OCI-LY1 (cell line): ENCODE measurements at regions not wholly inside any gene's neighbourhood (a gene's known extent, or its start where the extent isn't known, plus 50 kb on each side); places are given as distances from the start of the nearest gene placed in this dataset.

Experiments used
- H2AFZ ChIP-seq: fragments of 200-600 bp; sonication (generic), shearing (Covaris generic); 2 replicates; pipeline ENCODE4 v1.6.0; 2014; ENCODE audit warnings: antibody characterized with exemption, mild to moderate bottlenecking, low read length
- H3F3A ChIP-seq: fragments of 200-600 bp; sonication (generic), shearing (Covaris generic); 2 replicates; pipeline ENCODE4 v1.6.0; 2014; ENCODE audit warnings: mild to moderate bottlenecking, antibody characterized with exemption, low read length, moderate library complexity; ENCODE audit not compliant: insufficient read depth
- H3K27ac ChIP-seq: fragments of 200-600 bp; sonication (generic); 2 replicates; pipeline ENCODE4 v1.5.1; 2014; ENCODE audit warnings: low read length, mixed run types, mild to moderate bottlenecking, low read depth; ENCODE audit not compliant: poor library complexity, severe bottlenecking
- H3K27me3 ChIP-seq: fragments of 200-600 bp; sonication (generic); 2 replicates; pipeline ENCODE4 v1.6.0; 2014; ENCODE audit warnings: antibody characterized with exemption, mild to moderate bottlenecking, low read length, moderate library complexity; ENCODE audit not compliant: insufficient read depth
- H3K36me3 ChIP-seq: fragments of 200-600 bp; sonication (generic); 2 replicates; pipeline ENCODE4 v1.6.1; 2014; ENCODE audit warnings: mild to moderate bottlenecking, antibody characterized with exemption, low read length, moderate library complexity, mixed read lengths; ENCODE audit not compliant: insufficient read depth
- H3K4me1 ChIP-seq: fragments of 200-600 bp; sonication (generic); 2 replicates; pipeline ENCODE4 v1.5.1; 2014; ENCODE audit warnings: mild to moderate bottlenecking, low read length, moderate library complexity; ENCODE audit not compliant: insufficient read depth, severe bottlenecking
- H3K4me2 ChIP-seq: fragments of 200-600 bp; sonication (generic), shearing (Covaris generic); 2 replicates; pipeline ENCODE4 v1.6.1; 2014; ENCODE audit warnings: low read length
- H3K4me3 ChIP-seq: fragments of 200-600 bp; sonication (generic); 2 replicates; pipeline ENCODE4 v1.5.1; 2014; ENCODE audit warnings: low read length, low read depth, mild to moderate bottlenecking, mixed read lengths; ENCODE audit not compliant: poor library complexity, severe bottlenecking
- H3K79me2 ChIP-seq: fragments of 200-600 bp; shearing (Covaris generic); 2 replicates; pipeline ENCODE4 v1.6.1; 2016; ENCODE audit warnings: mixed run types, low read length, mixed read lengths; ENCODE audit not compliant: insufficient read depth
- H3K9ac ChIP-seq: fragments of 200-600 bp; sonication (generic), shearing (Covaris generic); 2 replicates; pipeline ENCODE4 v1.6.1; 2014; ENCODE audit warnings: mild to moderate bottlenecking, low read length, mixed read lengths
- H3K9me2 ChIP-seq: fragments of 200-600 bp; sonication (generic), shearing (Covaris generic); 2 replicates; pipeline ENCODE4 v1.6.1; 2014; ENCODE audit warnings: low read depth, mild to moderate bottlenecking, low read length, mixed read lengths
- H3K9me3 ChIP-seq: fragments of 200-600 bp; shearing (Covaris generic); 2 replicates; pipeline ENCODE4 v1.6.1; 2014; ENCODE audit warnings: low read length, mixed read lengths
- H4K20me1 ChIP-seq: fragments of 200-600 bp; sonication (generic), shearing (Covaris generic); 2 replicates; pipeline ENCODE4 v1.6.0; 2016; ENCODE audit warnings: mild to moderate bottlenecking, low read length; ENCODE audit not compliant: insufficient read depth
- EZH2 ChIP-seq: fragments of 200-600 bp; sonication (generic), shearing (Covaris generic); IDR thresholded peaks from 2 replicates; pipeline ENCODE4 v1.8.0; 2017; ENCODE audit warnings: borderline replicate concordance, mixed run types, mild to moderate bottlenecking, antibody characterized with exemption, low read length, moderate library complexity, mixed read lengths
- TF ChIP-seq, protein P1 (sequence below): fragments of 200-600 bp; sonication (generic), shearing (Covaris generic); IDR thresholded peaks from 2 replicates; pipeline ENCODE4 v1.5.1; 2017; ENCODE audit warnings: mild to moderate bottlenecking, antibody characterized with exemption, low read length, moderate library complexity, mixed read lengths

DNA sequence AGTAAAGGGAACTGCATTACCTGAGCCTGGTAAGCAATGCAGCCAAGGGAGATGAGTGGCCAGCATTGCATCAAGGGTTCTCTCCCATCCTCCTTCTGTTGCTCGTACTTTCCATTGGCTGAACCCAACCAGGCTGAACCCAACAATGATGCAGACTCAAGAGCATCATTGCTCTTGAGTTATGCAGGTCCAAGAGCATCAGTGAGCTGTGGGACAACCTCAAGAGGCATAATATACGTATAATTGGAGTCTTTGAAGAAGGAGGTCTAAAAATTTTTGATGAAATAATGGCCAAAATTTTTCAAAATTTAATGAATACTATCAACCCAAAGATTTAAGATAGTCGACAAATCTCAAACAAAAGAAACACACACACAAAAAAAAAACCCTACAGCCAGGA lies 213.0 kb downstream of the RNF152 start:
- Histone ChIP-seq H3K27me3 (no peaks in the 10 kb centered on the region), H3K4me3 (no peak overlapping the region), H4K20me1 (no peaks in the 10 kb centered on the region), H3K36me3 (no peaks in the 10 kb centered on the region), H3K9me2 (no peaks in the 10 kb centered on the region), H3K9me3 (no peaks in the 10 kb centered on the region), H3K79me2 (no peaks in the 10 kb centered on the region), H2AFZ (no peak overlapping the region), H3F3A (no peaks in the 10 kb centered on the region), H3K4me1 (no peaks in the 10 kb centered on the region), H3K4me2 (no peak overlapping the region), H3K27ac (no peak overlapping the region), H3K9ac (no peak overlapping the region)
- TF ChIP-seq, protein P1, sequence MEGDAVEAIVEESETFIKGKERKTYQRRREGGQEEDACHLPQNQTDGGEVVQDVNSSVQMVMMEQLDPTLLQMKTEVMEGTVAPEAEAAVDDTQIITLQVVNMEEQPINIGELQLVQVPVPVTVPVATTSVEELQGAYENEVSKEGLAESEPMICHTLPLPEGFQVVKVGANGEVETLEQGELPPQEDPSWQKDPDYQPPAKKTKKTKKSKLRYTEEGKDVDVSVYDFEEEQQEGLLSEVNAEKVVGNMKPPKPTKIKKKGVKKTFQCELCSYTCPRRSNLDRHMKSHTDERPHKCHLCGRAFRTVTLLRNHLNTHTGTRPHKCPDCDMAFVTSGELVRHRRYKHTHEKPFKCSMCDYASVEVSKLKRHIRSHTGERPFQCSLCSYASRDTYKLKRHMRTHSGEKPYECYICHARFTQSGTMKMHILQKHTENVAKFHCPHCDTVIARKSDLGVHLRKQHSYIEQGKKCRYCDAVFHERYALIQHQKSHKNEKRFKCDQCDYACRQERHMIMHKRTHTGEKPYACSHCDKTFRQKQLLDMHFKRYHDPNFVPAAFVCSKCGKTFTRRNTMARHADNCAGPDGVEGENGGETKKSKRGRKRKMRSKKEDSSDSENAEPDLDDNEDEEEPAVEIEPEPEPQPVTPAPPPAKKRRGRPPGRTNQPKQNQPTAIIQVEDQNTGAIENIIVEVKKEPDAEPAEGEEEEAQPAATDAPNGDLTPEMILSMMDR: no peak
- no peak for TF ChIP-seq EZH2

GRCh38 chr18:61677435-61677970 lies 215.3 kb downstream of the RNF152 start:
- Histone ChIP-seq H3K9ac (no peak overlapping the region), H3F3A (no peaks in the 10 kb centered on the region), H4K20me1 (no peaks in the 10 kb centered on the region), H3K36me3 (no peaks in the 10 kb centered on the region), H3K4me2 (no peak overlapping the region), H3K9me2 (no peaks in the 10 kb centered on the region), H3K4me3 (no peak overlapping the region), H3K27ac (no peak overlapping the region), H3K79me2 (no peaks in the 10 kb centered on the region), H2AFZ (no peak overlapping the region), H3K9me3 (no peaks in the 10 kb centered on the region), H3K4me1 (no peaks in the 10 kb centered on the region), H3K27me3 (no peaks in the 10 kb centered on the region)
- TF ChIP-seq, protein P1: no peak
- no peak for TF ChIP-seq EZH2

DNA sequence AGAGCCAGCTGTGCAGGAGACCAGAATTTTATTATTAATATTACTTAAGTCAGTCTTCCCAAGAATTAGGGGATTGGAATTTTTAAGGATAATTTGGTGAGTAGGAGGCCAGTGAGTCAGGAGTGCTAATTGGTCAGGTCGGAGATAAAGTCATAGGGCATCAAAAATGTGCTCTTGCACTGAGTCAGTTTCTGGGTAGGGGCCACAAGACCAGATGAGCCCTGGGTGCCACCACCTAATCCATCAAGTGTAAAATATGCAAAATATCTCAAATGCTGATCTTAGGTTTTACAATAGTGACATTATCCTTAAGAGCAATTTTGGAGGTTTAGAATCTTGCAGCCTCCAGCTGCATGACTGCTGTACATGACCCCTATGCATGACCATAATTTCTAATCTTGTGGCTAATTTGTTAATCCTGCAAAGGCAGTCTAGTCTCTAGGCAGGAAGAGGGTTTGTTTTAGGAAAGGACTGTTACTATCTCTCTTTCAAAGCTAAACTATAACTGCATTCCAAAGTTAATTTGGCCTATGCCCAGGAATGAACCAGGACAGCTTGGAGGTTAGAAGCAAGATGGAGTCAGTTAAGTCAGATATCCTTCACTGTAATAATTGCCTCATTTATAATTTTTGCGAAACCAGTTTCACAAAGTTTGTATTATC lies 215.9 kb downstream of the RNF152 start:
- Histone ChIP-seq H3K27ac (no peak overlapping the region), H3K4me2 (no peak overlapping the region), H3K9me3 (no peaks in the 10 kb centered on the region)

More for the DNA sequence above, 215.9 kb downstream of the RNF152 start:
- no peaks in the 10 kb centered on the region for H3K27me3 ChIP-seq
- H3K79me2 ChIP-seq: no peaks in the 10 kb centered on the region
- no peaks in the 10 kb centered on the region for H4K20me1 ChIP-seq
- no peaks in the 10 kb centered on the region for H3F3A ChIP-seq
- TF ChIP-seq, protein P1: no peak
- no peak for TF ChIP-seq EZH2
- H3K9me2 ChIP-seq: no peaks in the 10 kb centered on the region
- H3K9ac ChIP-seq: no peak overlapping the region
- H3K4me1 ChIP-seq: no peaks in the 10 kb centered on the region
- H3K36me3 ChIP-seq: no peaks in the 10 kb centered on the region
- no peak overlapping the region for H2AFZ ChIP-seq
- H3K4me3 ChIP-seq: no peak overlapping the region
